PC-3 (cell line): ENCODE measurements at regions not wholly inside any gene's neighbourhood (a gene's known extent, or its start where the extent isn't known, plus 50 kb on each side); places are given as distances from the start of the nearest gene placed in this dataset.

Experiments used
- CTCF ChIP-seq: fragments of 300-600 bp; sonication (generic); conservative IDR thresholded peaks from 2 replicates; pipeline ENCODE4 v1.5.1; 2017; ENCODE audit warnings: antibody characterized with exemption, low read depth, mild to moderate bottlenecking, low read length
- EZH2phosphoT487 ChIP-seq: fragments of 300-600 bp; sonication (generic); IDR thresholded peaks from 2 replicates; pipeline ENCODE4 v1.6.1; 2018; ENCODE audit warnings: mild to moderate bottlenecking, antibody characterized with exemption, low read length, borderline replicate concordance

GRCh38 chrX:45788941-45789348 is 588.3 kb upstream of the DIPK2B start:
- TF ChIP-seq CTCF = no peak
- no peak for TF ChIP-seq EZH2phosphoT487
